Transverse colon (tissue), 4 donors: ENCODE measurements at regions not wholly inside any gene's neighbourhood (a gene's known extent, or its start where the extent isn't known, plus 50 kb on each side); places are given as distances from the start of the nearest gene placed in this dataset.

ENCODE experiments used
- DNase-seq: peaks from one replicate; pipeline ENCODE4 v3.0.0-alpha.2; 2019
- H3K27ac ChIP-seq, 4 donors: fragments of 200-600 bp; sonication (generic); 2 replicates each; pipeline ENCODE4 v1.5.1; 2016 to 2018; ENCODE audit warnings: inconsistent platforms in 4 of 4
- H3K27me3 ChIP-seq: fragments of 200-600 bp; sonication (generic); 2 replicates; pipeline ENCODE4 v1.5.1; 2017; ENCODE audit warnings: inconsistent platforms
- H3K36me3 ChIP-seq, 4 donors: fragments of 200-600 bp; sonication (generic); 2 replicates each; pipeline ENCODE4 v1.5.1; 2017 to 2019; ENCODE audit warnings: inconsistent platforms in 4 of 4
- H3K4me1 ChIP-seq, 4 donors: fragments of 200-600 bp; sonication (generic); 2 replicates each; pipeline ENCODE4 v1.5.1; 2017 to 2020; ENCODE audit warnings: inconsistent platforms in 4 of 4
- H3K4me3 ChIP-seq, 4 donors: fragments of 200-600 bp; sonication (generic); 1 replicate in 1 of 4; 2 replicates in 3 of 4; pipeline versions ENCODE4 v1.5.1 to v1.6.1; 2017 to 2019; ENCODE audit warnings: inconsistent platforms in 4 of 4
- H3K9me3 ChIP-seq, 2 donors: fragments of 200-600 bp; sonication (generic); 2 replicates each; pipeline ENCODE4 v1.5.1; 2017 to 2019; ENCODE audit warnings: inconsistent platforms in 2 of 2
- CTCF ChIP-seq, 5 experiments: fragments of 200-600 bp in 3 of 5; fragments of 450-650 bp in 2 of 5; sonication (generic) in 3 of 5; IDR thresholded peaks; 1 replicate in 2 of 5; 2 replicates in 3 of 5; pipeline ENCODE4 v1.5.1; 2016 to 2017; ENCODE audit warnings: antibody characterized with exemption in 5 of 5, inconsistent platforms in 3 of 5, mild to moderate bottlenecking in 2 of 5, moderate library complexity in 1 of 5
- EP300 ChIP-seq: sonication (generic); formaldehyde crosslinking; IDR thresholded peaks from one replicate; pipeline ENCODE4 v1.6.1; 2017; ENCODE audit warnings: antibody characterized with exemption, low read depth
- POLR2A ChIP-seq: fragments of 450-650 bp; IDR thresholded peaks from one replicate; pipeline ENCODE4 v1.6.1; 2016; ENCODE audit warnings: antibody characterized with exemption, mild to moderate bottlenecking, moderate library complexity
- POLR2AphosphoS5 ChIP-seq, 3 donors: sonication (generic); formaldehyde crosslinking; IDR thresholded peaks; one replicate each; pipeline ENCODE4 v1.6.1; 2016; ENCODE audit warnings: antibody characterized with exemption in 3 of 3
- WGBS, 2 donors: methylation state at CpG; one replicate each; pipeline ENCODE4 v1.1.5; 2018; ENCODE audit warnings: low coverage in 1 of 2; 5-methylcytosine and 5-hydroxymethylcytosine counted together
- in situ Hi-C, 4 donors: fragments of 200-750 bp; cut with MboI; loops; one replicate each; pipeline versions ENCODE4 v1.15.0 to v1.15.1; 2017; ENCODE audit warnings: low sequenced_read_pairs in 3 of 4, low pct_ligation_motif_present in 1 of 4, low pct_unique_long_range_greater_than_20kb in 1 of 4
- intact Hi-C: fragments of 100-400 bp; cut with DNase I; formaldehyde crosslinking; loops from one replicate; pipeline ENCODE4 v1.15.1; 2023; ENCODE audit warnings: low total_unique reads

- Histone ChIP-seq H3K4me1 (no peaks in the 10 kb centered on the region), H3K36me3 (no peaks in the 10 kb centered on the region), H3K4me3 (no peak overlapping the region), H3K9me3 (no peaks in the 10 kb centered on the region), H3K27me3 (no peaks in the 10 kb centered on the region), H3K27ac (no peak overlapping the region)
- in situ Hi-C loops (no loop called here), intact Hi-C loops (no loop called here)
- DNase-seq, result no peak
- TF ChIP-seq EP300 (no peak), CTCF (IDR thresholded peaks at IDR 0.05) (no peak), POLR2AphosphoS5 (IDR thresholded peaks at IDR 0.05) (no peak), POLR2A (no peak)
- 100% methylated on average over 1 of the region's 1 CpG; no CpG with 5 or more reads in 1 of the 2 donors for WGBS, 2 donors
Observed at GRCh38 chr6:133699741-133700385, 189.1 kb upstream of the TCF21 start.

- no peaks in the 10 kb centered on the region for H3K27me3 ChIP-seq
- 51 to 61% methylated on average over 5 to 9 of the region's 9 CpGs for WGBS, 2 donors
- H3K4me1 ChIP-seq, result no peaks in the 10 kb centered on the region
- DNase-seq, result no peak
- intact Hi-C loops, result no loop called here
- H3K4me3 ChIP-seq, result no peak overlapping the region
- no peaks in the 10 kb centered on the region for H3K36me3 ChIP-seq
- in situ Hi-C loops, result no loop called here
- H3K9me3 ChIP-seq, result no peaks in the 10 kb centered on the region
- H3K27ac ChIP-seq, result peak overlapping the region in 1 of 4 donors; percentile 16
- TF ChIP-seq EP300 (no peak), POLR2AphosphoS5 (IDR thresholded peaks at IDR 0.05) (peak; percentile 9 to 41 (median 19))
Observed at GRCh38 chr6:133701633-133702331, 187.1 kb upstream of the TCF21 start.

GRCh38 chr6:133704371-133704770, 184.5 kb upstream of the TCF21 start:
- H3K4me3 ChIP-seq, result no peak overlapping the region
- H3K9me3 ChIP-seq, result no peaks in the 10 kb centered on the region
- no peak for DNase-seq
- TF ChIP-seq EP300, result no peak
- TF ChIP-seq CTCF (IDR thresholded peaks at IDR 0.05), result no peak
- H3K27me3 ChIP-seq, result no peaks in the 10 kb centered on the region
- in situ Hi-C loops, result no loop called here
- H3K4me1 ChIP-seq, result no peaks in the 10 kb centered on the region
- intact Hi-C loops, result no loop called here
- no peaks in the 10 kb centered on the region for H3K36me3 ChIP-seq
- peak overlapping the region in 3 of 4 donors; percentile 5 to 43 (median 16) for H3K27ac ChIP-seq

- intact Hi-C loops, result no loop called here
Observed at GRCh38 chr6:133705066-133705465, 183.8 kb upstream of the TCF21 start.

More at GRCh38 chr6:133705066-133705465, 183.8 kb upstream of the TCF21 start:
- in situ Hi-C loops, result no loop called here
- H3K4me3 ChIP-seq, result no peak overlapping the region
- DNase-seq, result no peak
- no peaks in the 10 kb centered on the region for H3K36me3 ChIP-seq
- 10 to 32% methylated on average over 1 of the region's 1 CpG for WGBS, 2 donors
- H3K4me1 ChIP-seq, result no peaks in the 10 kb centered on the region
- peak in 1 of 3 donors; percentile 45 for TF ChIP-seq POLR2AphosphoS5 (IDR thresholded peaks at IDR 0.05)
- no peak for TF ChIP-seq CTCF (IDR thresholded peaks at IDR 0.05)
- peak overlapping the region in 2 of 4 donors; percentile 16 to 43 for H3K27ac ChIP-seq
- H3K27me3 ChIP-seq, result no peaks in the 10 kb centered on the region
- no peaks in the 10 kb centered on the region for H3K9me3 ChIP-seq
